ENCODE measurements at regions not wholly inside any gene's neighbourhood (a gene's known extent, or its start where the extent isn't known, plus 50 kb on each side); places are given as distances from the start of the nearest gene placed in this dataset.
A peak's percentile ranks its signal among the peaks of the same experiment; 100 is the strongest.

- H3K27me3 Mint-ChIP-seq (ENCODE audit: insufficient read depth, unreplicated experiment): no peaks in the 10 kb centered on the region
- intact Hi-C loops (cut with micrococcal nuclease): no loop called here
- H3K9me3 Mint-ChIP-seq (ENCODE audit: unreplicated experiment): no peaks in the 10 kb centered on the region
- ChIA-PET CTCF (interaction anchor here (0.6 to 2.9 kb wide), 8 partner anchors 8 to 705 kb away, joined by 3 to 13 read pairs (median 4); no protein-coding TSS in a partner anchor), POLR2A (interaction anchor here (0.6 to 5.0 kb wide), 26 partner anchors 10 to 362 kb away, joined by 3 to 44 read pairs (median 4); no protein-coding TSS in a partner anchor)
- TF ChIP-seq CTCF (IDR thresholded peaks at IDR 0.05; ENCODE audit: unreplicated experiment): no peak
- BruUV-seq (replicated peaks): no TSS peak
- no peak overlapping the region for H3K4me3 Mint-ChIP-seq (ENCODE audit: unreplicated experiment)
- peak overlapping the region; percentile 55 for H3K27ac Mint-ChIP-seq (ENCODE audit: low read depth, unreplicated experiment)
- DNase-seq (ENCODE audit: unreplicated experiment): peak; percentile 76
- peaks cover 36% of the 10 kb centered on the region for H3K4me1 Mint-ChIP-seq (ENCODE audit: insufficient read depth, unreplicated experiment)
- H3K36me3 Mint-ChIP-seq (ENCODE audit: insufficient read depth, unreplicated experiment): no peaks in the 10 kb centered on the region
These were observed 146.9 kb upstream of the SGK1 start for GRCh38 chr6:134464690-134465411.

DNA sequence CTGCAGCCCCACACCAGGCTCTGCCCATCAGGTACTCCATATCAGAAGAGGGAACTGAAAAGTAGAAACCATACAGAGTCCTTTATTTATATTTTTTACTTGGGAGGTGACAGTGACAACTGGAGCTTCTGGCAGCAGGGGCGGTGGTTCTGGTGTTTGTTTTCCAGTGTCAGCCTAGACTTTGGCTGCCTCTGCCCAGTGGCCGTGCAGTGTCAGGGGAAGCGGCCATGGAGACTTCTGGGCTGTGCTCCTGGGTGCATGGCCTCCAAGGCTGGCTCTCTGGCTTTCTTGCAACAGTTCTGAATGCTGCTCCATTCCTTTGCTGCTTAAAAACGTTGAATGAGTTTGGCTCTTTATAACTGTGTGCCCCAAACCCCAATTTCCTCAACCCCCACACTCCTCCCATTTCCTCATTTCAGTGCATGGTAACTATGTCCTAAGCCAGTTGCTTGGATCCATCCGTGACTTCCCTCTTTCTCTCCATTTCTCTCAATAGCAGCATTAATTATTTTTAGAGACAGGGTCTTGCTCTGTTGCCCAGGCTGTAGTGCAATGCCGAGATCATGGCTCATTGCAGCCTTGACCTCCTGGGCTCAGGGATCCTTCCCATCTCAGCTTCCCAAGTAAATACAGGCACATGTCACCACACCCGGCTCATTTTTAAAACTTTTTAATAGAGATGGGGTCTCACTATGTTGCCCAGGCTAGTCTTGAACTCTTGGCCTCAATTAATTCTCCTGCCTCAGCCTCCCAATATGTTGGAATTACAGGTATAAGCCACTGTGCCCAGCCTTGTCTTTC lies 141.1 kb upstream of the SGK1 start:
- no peak for TF ChIP-seq CTCF (IDR thresholded peaks at IDR 0.05; ENCODE audit: unreplicated experiment)
- intact Hi-C loops (cut with micrococcal nuclease): no loop called here
- DNase-seq (ENCODE audit: unreplicated experiment): no peak
- POLR2A ChIA-PET: no interaction called here
- BruUV-seq (replicated peaks): no TSS peak
- Mint-ChIP-seq H3K9me3 (ENCODE audit: unreplicated experiment) (no peaks in the 10 kb centered on the region), H3K36me3 (ENCODE audit: insufficient read depth, unreplicated experiment) (no peaks in the 10 kb centered on the region), H3K27me3 (ENCODE audit: insufficient read depth, unreplicated experiment) (no peaks in the 10 kb centered on the region), H3K4me1 (ENCODE audit: insufficient read depth, unreplicated experiment) (peaks cover 5% of the 10 kb centered on the region), H3K27ac (ENCODE audit: low read depth, unreplicated experiment) (no peak overlapping the region), H3K4me3 (ENCODE audit: unreplicated experiment) (no peak overlapping the region)
- CTCF ChIA-PET: no interaction called here

- no peaks in the 10 kb centered on the region for H3K27me3 Mint-ChIP-seq (ENCODE audit: insufficient read depth, unreplicated experiment)
- ChIA-PET CTCF (no interaction called here), POLR2A (interaction anchor here (0.6 to 6.3 kb wide), 2 partner anchors 7 to 20 kb away, joined by 3 to 27 read pairs; no protein-coding TSS in a partner anchor)
- no peak overlapping the region for H3K4me3 Mint-ChIP-seq (ENCODE audit: unreplicated experiment)
- intact Hi-C loops (cut with micrococcal nuclease): no loop called here
- no peaks in the 10 kb centered on the region for H3K9me3 Mint-ChIP-seq (ENCODE audit: unreplicated experiment)
- H3K4me1 Mint-ChIP-seq (ENCODE audit: insufficient read depth, unreplicated experiment): peaks cover 4% of the 10 kb centered on the region
- TF ChIP-seq CTCF (IDR thresholded peaks at IDR 0.05; ENCODE audit: unreplicated experiment): no peak
- H3K36me3 Mint-ChIP-seq (ENCODE audit: insufficient read depth, unreplicated experiment): no peaks in the 10 kb centered on the region
- BruUV-seq (replicated peaks): no TSS peak
- no peak overlapping the region for H3K27ac Mint-ChIP-seq (ENCODE audit: low read depth, unreplicated experiment)
- DNase-seq (ENCODE audit: unreplicated experiment): no peak
These were observed 140.0 kb upstream of the SGK1 start for GRCh38 chr6:134457941-134458340.

DNA sequence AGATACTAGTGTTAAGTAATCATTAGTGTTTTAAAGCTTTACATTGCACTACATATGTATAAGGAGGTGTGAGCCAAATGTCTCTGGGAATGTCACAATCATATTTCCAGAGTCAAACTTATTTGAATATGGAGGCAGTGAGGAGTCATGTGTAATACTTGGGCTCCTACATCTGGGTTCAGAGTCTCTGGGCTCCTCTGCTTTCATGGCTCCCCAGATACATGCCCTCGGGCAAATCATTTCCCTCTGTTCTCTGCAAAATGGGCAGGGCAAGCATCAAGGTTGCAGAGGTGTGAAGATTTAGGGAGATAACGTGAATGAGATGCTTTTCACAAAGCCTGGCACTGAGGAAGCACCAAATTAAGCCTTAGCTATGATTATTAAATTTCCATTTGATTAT lies 138.3 kb upstream of the SGK1 start:
- intact Hi-C loops (cut with micrococcal nuclease): no loop called here
- Mint-ChIP-seq H3K4me3 (ENCODE audit: unreplicated experiment) (no peak overlapping the region), H3K27ac (ENCODE audit: low read depth, unreplicated experiment) (no peak overlapping the region), H3K27me3 (ENCODE audit: insufficient read depth, unreplicated experiment) (no peaks in the 10 kb centered on the region), H3K36me3 (ENCODE audit: insufficient read depth, unreplicated experiment) (no peaks in the 10 kb centered on the region), H3K4me1 (ENCODE audit: insufficient read depth, unreplicated experiment) (peaks cover 4% of the 10 kb centered on the region), H3K9me3 (ENCODE audit: unreplicated experiment) (no peaks in the 10 kb centered on the region)
- DNase-seq (ENCODE audit: unreplicated experiment): peak; percentile 18
- TF ChIP-seq CTCF (IDR thresholded peaks at IDR 0.05; ENCODE audit: unreplicated experiment): no peak
- no TSS peak for BruUV-seq (replicated peaks)
- ChIA-PET CTCF (interaction anchor here (0.6 kb wide), 1 partner anchor 168 kb away, joined by 3 read pairs; no protein-coding TSS in a partner anchor), POLR2A (interaction anchor here (0.6 to 6.3 kb wide), 9 partner anchors 9 to 290 kb away, joined by 3 to 27 read pairs (median 4); no protein-coding TSS in a partner anchor)

Data from MCF 10A (cell line).